Neural crest cell (in vitro differentiated cells): ENCODE measurements at regions not wholly inside any gene's neighbourhood (a gene's known extent, or its start where the extent isn't known, plus 50 kb on each side); places are given as distances from the start of the nearest gene placed in this dataset.

Source experiments
- DNase-seq: peaks from one replicate; pipeline ENCODE4 v3.0.0; 2021; ENCODE audit warnings: low read depth, mixed read lengths, low spot score
- H3K27ac Mint-ChIP-seq: one replicate; pipeline ENCODE4 v1.8.0; 2021; ENCODE audit warnings: mild to moderate bottlenecking, mixed read lengths; ENCODE audit not compliant: unreplicated experiment
- H3K27me3 Mint-ChIP-seq: 2 replicates; pipeline ENCODE4 v1.8.0; 2021; ENCODE audit warnings: low read depth, mild to moderate bottlenecking, mixed read lengths
- H3K36me3 Mint-ChIP-seq: 2 replicates; pipeline ENCODE4 v1.8.0; 2021; ENCODE audit warnings: low read depth, mild to moderate bottlenecking, mixed read lengths
- H3K4me1 Mint-ChIP-seq: 2 replicates; pipeline ENCODE4 v1.8.0; 2021; ENCODE audit warnings: mixed read lengths
- H3K4me3 Mint-ChIP-seq: one replicate; pipeline ENCODE4 v1.8.0; 2021; ENCODE audit warnings: mild to moderate bottlenecking, mixed read lengths
- H3K9me3 Mint-ChIP-seq: 2 replicates; pipeline ENCODE4 v1.8.0; 2021; ENCODE audit warnings: mixed read lengths
- CTCF ChIP-seq: fragments of 200-600 bp; sonication (generic); conservative IDR thresholded peaks from 2 replicates; pipeline ENCODE4 v1.5.0; 2021; ENCODE audit warnings: antibody characterized with exemption, mild to moderate bottlenecking

GRCh38 chr4:23348789-23349498, 540.9 kb downstream of the PPARGC1A start:
- no peak for TF ChIP-seq CTCF
- Mint-ChIP-seq H3K4me3 (no peak overlapping the region), H3K27ac (no peak overlapping the region), H3K4me1 (peaks cover 6% of the 10 kb centered on the region), H3K9me3 (no peaks in the 10 kb centered on the region), H3K27me3 (no peaks in the 10 kb centered on the region), H3K36me3 (no peaks in the 10 kb centered on the region)
- DNase-seq: no peak

- Mint-ChIP-seq H3K27ac (no peak overlapping the region), H3K4me3 (no peak overlapping the region), H3K27me3 (no peaks in the 10 kb centered on the region), H3K4me1 (peaks cover 20% of the 10 kb centered on the region), H3K36me3 (peaks cover 5% of the 10 kb centered on the region), H3K9me3 (peaks cover 3% of the 10 kb centered on the region)
- TF ChIP-seq CTCF: peak; percentile 57
- DNase-seq: no peak
Observed at GRCh38 chr4:23337292-23337691, 552.6 kb downstream of the PPARGC1A start.

- Mint-ChIP-seq H3K4me3 (no peak overlapping the region), H3K36me3 (peaks cover 5% of the 10 kb centered on the region), H3K9me3 (peaks cover 3% of the 10 kb centered on the region), H3K4me1 (peaks cover 26% of the 10 kb centered on the region), H3K27ac (peak overlapping the region; percentile 29), H3K27me3 (no peaks in the 10 kb centered on the region)
- no peak for DNase-seq
- TF ChIP-seq CTCF: peak; percentile 48
Observed at GRCh38 chr4:23333946-23334878, 555.6 kb downstream of the PPARGC1A start.

- no peak for TF ChIP-seq CTCF
- H3K4me1 Mint-ChIP-seq: peaks cover 26% of the 10 kb centered on the region
- DNase-seq: no peak
- no peak overlapping the region for H3K4me3 Mint-ChIP-seq
- peaks cover 5% of the 10 kb centered on the region for H3K36me3 Mint-ChIP-seq
- no peaks in the 10 kb centered on the region for H3K27me3 Mint-ChIP-seq
- peaks cover 3% of the 10 kb centered on the region for H3K9me3 Mint-ChIP-seq
- H3K27ac Mint-ChIP-seq: peak overlapping the region; percentile 21
Observed at GRCh38 chr4:23333556-23333945, 556.3 kb downstream of the PPARGC1A start.

GRCh38 chr4:23332313-23332712, 557.5 kb downstream of the PPARGC1A start:
- Mint-ChIP-seq H3K27me3 (no peaks in the 10 kb centered on the region), H3K36me3 (no peaks in the 10 kb centered on the region), H3K4me1 (peaks cover 33% of the 10 kb centered on the region), H3K4me3 (no peak overlapping the region), H3K27ac (no peak overlapping the region), H3K9me3 (peaks cover 2% of the 10 kb centered on the region)
- no peak for TF ChIP-seq CTCF
- no peak for DNase-seq
